HEK293 (cell line): ENCODE measurements at regions not wholly inside any gene's neighbourhood (a gene's known extent, or its start where the extent isn't known, plus 50 kb on each side); places are given as distances from the start of the nearest gene placed in this dataset.
A peak's percentile ranks its signal among the peaks of the same experiment; 100 is the strongest.

Experiments used
- CTCF ChIA-PET: fragments of 350-600 bp; formaldehyde crosslinking; extraction: SDS; loops from one replicate; lab custom pipeline; 2021; ENCODE audit warnings: antibody characterized with exemption; lab: Yijun Ruan, JAX
- POLR2A ChIA-PET: fragments of 300-600 bp; formaldehyde crosslinking; extraction: SDS; loops from one replicate; lab custom pipeline; 2020; ENCODE audit warnings: antibody characterized with exemption, inconsistent platforms; lab: Yijun Ruan, JAX
- H3K27ac ChIP-seq: fragments of 200-500 bp; sonication (Bioruptor generic); 2 replicates; pipeline ENCODE4 v1.5.1; 2014; ENCODE audit warnings: low read depth, low read length, control low read depth, inconsistent platforms; ENCODE audit errors: extremely low read depth
- H3K36me3 ChIP-seq, 2 experiments: fragments of 200-500 bp in 1 of 2; sonication (Bioruptor generic) in 1 of 2; 1 replicate in 1 of 2; 2 replicates in 1 of 2; pipeline ENCODE4 v1.5.1; 2014 to 2017; ENCODE audit warnings: inconsistent platforms in 2 of 2, low read length in 2 of 2; ENCODE audit not compliant: control insufficient read depth in 2 of 2, insufficient read depth in 1 of 2
- H3K4me1 ChIP-seq: fragments of 200-500 bp; sonication (Bioruptor generic); 2 replicates; pipeline ENCODE4 v1.5.1; 2014; ENCODE audit warnings: mild to moderate bottlenecking, low read length, inconsistent platforms; ENCODE audit not compliant: control insufficient read depth, insufficient read depth
- H3K4me3 ChIP-seq: 2 replicates; pipeline ENCODE4 v1.5.1; 2011; ENCODE audit warnings: low read depth, mild to moderate bottlenecking, control low read depth, low read length, moderate library complexity
- H3K9me3 ChIP-seq: fragments of 200-500 bp; sonication (Bioruptor generic); 2 replicates; pipeline ENCODE4 v1.5.1; 2014; ENCODE audit warnings: low read depth, low read length, inconsistent platforms; ENCODE audit not compliant: control insufficient read depth, insufficient read depth
- EGR2 ChIP-seq: fragments of 450-650 bp; formaldehyde crosslinking; IDR thresholded peaks from 2 replicates; pipeline ENCODE4 v1.5.1; 2016; ENCODE audit warnings: low read depth, missing biosample characterization, missing genetic modification characterization
- FEZF1 ChIP-seq: fragments of 450-650 bp; formaldehyde crosslinking; IDR thresholded peaks from 2 replicates; pipeline ENCODE4 v1.5.1; 2016; ENCODE audit warnings: missing biosample characterization, missing genetic modification characterization
- KLF16 ChIP-seq: fragments of 450-650 bp; formaldehyde crosslinking; IDR thresholded peaks from 2 replicates; pipeline ENCODE4 v1.5.1; 2017; ENCODE audit warnings: missing biosample characterization, missing genetic modification characterization
- SCRT2 ChIP-seq: fragments of 450-650 bp; formaldehyde crosslinking; IDR thresholded peaks from 2 replicates; pipeline ENCODE4 v1.5.1; 2016; ENCODE audit warnings: missing biosample characterization, missing genetic modification characterization
- SP3 ChIP-seq: fragments of 450-650 bp; formaldehyde crosslinking; IDR thresholded peaks from 2 replicates; pipeline ENCODE4 v1.5.1; 2016; ENCODE audit warnings: missing biosample characterization, missing genetic modification characterization
- SP7 ChIP-seq: fragments of 450-650 bp; formaldehyde crosslinking; IDR thresholded peaks from 2 replicates; pipeline ENCODE4 v1.5.1; 2016; ENCODE audit warnings: missing biosample characterization, missing genetic modification characterization
- ZBTB17 ChIP-seq: fragments of 450-650 bp; formaldehyde crosslinking; IDR thresholded peaks from 2 replicates; pipeline ENCODE4 v1.5.1; 2016; ENCODE audit warnings: missing biosample characterization, missing genetic modification characterization
- ZBTB8A ChIP-seq: fragments of 450-650 bp; formaldehyde crosslinking; IDR thresholded peaks from 2 replicates; pipeline ENCODE4 v1.5.1; 2016; ENCODE audit warnings: missing biosample characterization, missing genetic modification characterization
- ZFHX2 ChIP-seq: fragments of 450-650 bp; formaldehyde crosslinking; conservative IDR thresholded peaks from 2 replicates; pipeline ENCODE4 v1.5.1; 2016; ENCODE audit warnings: missing biosample characterization, missing genetic modification characterization
- ZFP37 ChIP-seq: fragments of 450-650 bp; formaldehyde crosslinking; IDR thresholded peaks from 2 replicates; pipeline ENCODE4 v1.5.1; 2016; ENCODE audit warnings: missing biosample characterization, missing genetic modification characterization
- ZIC2 ChIP-seq: fragments of 450-650 bp; formaldehyde crosslinking; IDR thresholded peaks from 2 replicates; pipeline ENCODE4 v1.5.1; 2016; ENCODE audit warnings: missing biosample characterization, missing genetic modification characterization
- ZNF121 ChIP-seq: fragments of 450-650 bp; formaldehyde crosslinking; IDR thresholded peaks from 2 replicates; pipeline ENCODE4 v1.5.1; 2016; ENCODE audit warnings: missing biosample characterization, missing genetic modification characterization
- ZNF19 ChIP-seq: fragments of 450-650 bp; formaldehyde crosslinking; IDR thresholded peaks from 2 replicates; pipeline ENCODE4; 2016; ENCODE audit warnings: missing biosample characterization, missing genetic modification characterization, low read depth
- ZNF311 ChIP-seq: fragments of 450-650 bp; formaldehyde crosslinking; IDR thresholded peaks from 2 replicates; pipeline ENCODE4 v1.5.1; 2017; ENCODE audit warnings: missing biosample characterization, missing genetic modification characterization, borderline replicate concordance
- ZNF394 ChIP-seq: fragments of 450-650 bp; formaldehyde crosslinking; IDR thresholded peaks from 2 replicates; pipeline ENCODE4 v1.5.1; 2016; ENCODE audit warnings: missing biosample characterization, missing genetic modification characterization, mild to moderate bottlenecking, moderate library complexity, borderline replicate concordance
- ZNF473 ChIP-seq: fragments of 450-650 bp; formaldehyde crosslinking; IDR thresholded peaks from 2 replicates; pipeline ENCODE4 v1.5.1; 2017; ENCODE audit warnings: missing biosample characterization, missing genetic modification characterization
- ZNF544 ChIP-seq: fragments of 450-650 bp; formaldehyde crosslinking; IDR thresholded peaks from 2 replicates; pipeline ENCODE4 v1.5.0; 2017; ENCODE audit warnings: missing biosample characterization, missing genetic modification characterization
- ZNF621 ChIP-seq: fragments of 450-650 bp; formaldehyde crosslinking; IDR thresholded peaks from 2 replicates; pipeline ENCODE4 v1.5.1; 2017; ENCODE audit warnings: missing biosample characterization, missing genetic modification characterization
- ZNF670 ChIP-seq: fragments of 450-650 bp; formaldehyde crosslinking; IDR thresholded peaks from 2 replicates; pipeline ENCODE4 v1.5.1; 2016; ENCODE audit warnings: missing biosample characterization, missing genetic modification characterization, low read depth
- ZNF701 ChIP-seq: fragments of 450-650 bp; formaldehyde crosslinking; IDR thresholded peaks from 2 replicates; pipeline ENCODE4 v1.5.1; 2016; ENCODE audit warnings: missing biosample characterization, missing genetic modification characterization
- ZNF768 ChIP-seq: fragments of 450-650 bp; formaldehyde crosslinking; IDR thresholded peaks from 2 replicates; pipeline ENCODE4 v1.5.1; 2018; ENCODE audit warnings: missing biosample characterization, mild to moderate bottlenecking, missing genetic modification characterization
- ZXDB ChIP-seq: fragments of 450-650 bp; formaldehyde crosslinking; IDR thresholded peaks from 2 replicates; pipeline ENCODE4 v1.5.1; 2016; ENCODE audit warnings: missing biosample characterization, missing genetic modification characterization
- TF ChIP-seq, protein P1 (sequence below): fragments of 450-650 bp; formaldehyde crosslinking; IDR thresholded peaks from 2 replicates; pipeline ENCODE4 v1.5.1; 2016; ENCODE audit warnings: missing biosample characterization, missing genetic modification characterization, borderline replicate concordance
- TF ChIP-seq, protein P2 (sequence below): fragments of 450-650 bp; IDR thresholded peaks from 2 replicates; pipeline ENCODE4 v1.5.1; 2018; ENCODE audit warnings: missing biosample characterization, missing genetic modification characterization
- TF ChIP-seq, protein P3 (sequence below): fragments of 450-650 bp; formaldehyde crosslinking; IDR thresholded peaks from 2 replicates; pipeline ENCODE4 v1.5.1; 2016; ENCODE audit warnings: missing biosample characterization, missing genetic modification characterization
- TF ChIP-seq, protein P4 (sequence below): fragments of 450-650 bp; formaldehyde crosslinking; IDR thresholded peaks from 2 replicates; pipeline ENCODE4 v1.5.1; 2017; ENCODE audit warnings: missing biosample characterization, missing genetic modification characterization
- TF ChIP-seq, protein P5 (sequence below): fragments of 450-650 bp; formaldehyde crosslinking; IDR thresholded peaks from 2 replicates; pipeline ENCODE4 v1.5.1; 2016; ENCODE audit warnings: missing biosample characterization, missing genetic modification characterization
- TF ChIP-seq, protein P6 (sequence below): fragments of 450-650 bp; formaldehyde crosslinking; IDR thresholded peaks from 2 replicates; pipeline ENCODE4 v1.5.1; 2016; ENCODE audit warnings: missing biosample characterization, missing genetic modification characterization

DNA sequence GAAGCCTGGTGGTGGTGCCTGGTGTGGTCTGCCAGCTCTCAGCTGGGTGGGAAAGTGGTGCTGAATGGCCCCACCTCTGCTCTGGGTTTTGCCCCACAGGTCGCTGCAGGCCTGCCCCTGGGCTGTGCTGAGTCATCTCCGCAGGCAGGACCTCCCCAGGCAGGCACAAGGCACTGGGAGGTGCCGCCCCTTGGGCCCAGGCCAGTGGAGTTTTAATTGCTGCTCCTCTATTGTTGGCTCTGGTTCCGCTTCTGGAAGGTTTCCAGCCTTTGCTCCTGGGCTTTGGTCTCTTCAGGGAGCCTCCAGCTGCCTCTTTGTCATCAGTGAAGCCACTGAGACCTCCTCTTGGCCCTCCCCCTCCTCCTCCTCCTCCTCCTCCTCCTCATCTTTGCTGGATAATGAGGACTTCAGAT lies 180.3 kb upstream of the GRB10 start:
- ChIA-PET CTCF (interaction anchor here (0.6 to 0.9 kb wide), 2 partner anchors 267 to 404 kb away, joined by 3 to 4 read pairs; no protein-coding TSS in a partner anchor), POLR2A (no interaction called here)
- Histone ChIP-seq H3K36me3 (no peaks in the 10 kb centered on the region), H3K4me1 (peaks cover 5% of the 10 kb centered on the region; the same call in 1 of the 2 replicates), H3K27ac (no peak overlapping the region; the same call in 1 of the 2 replicates), H3K4me3 (no peak overlapping the region), H3K9me3 (no peaks in the 10 kb centered on the region)
- no peak for TF ChIP-seq ZNF544
- peak; percentile 75; the same call in 1 of the 2 replicates for TF ChIP-seq EGR2 (tag by site-specific recombination)
- TF ChIP-seq, protein P1, sequence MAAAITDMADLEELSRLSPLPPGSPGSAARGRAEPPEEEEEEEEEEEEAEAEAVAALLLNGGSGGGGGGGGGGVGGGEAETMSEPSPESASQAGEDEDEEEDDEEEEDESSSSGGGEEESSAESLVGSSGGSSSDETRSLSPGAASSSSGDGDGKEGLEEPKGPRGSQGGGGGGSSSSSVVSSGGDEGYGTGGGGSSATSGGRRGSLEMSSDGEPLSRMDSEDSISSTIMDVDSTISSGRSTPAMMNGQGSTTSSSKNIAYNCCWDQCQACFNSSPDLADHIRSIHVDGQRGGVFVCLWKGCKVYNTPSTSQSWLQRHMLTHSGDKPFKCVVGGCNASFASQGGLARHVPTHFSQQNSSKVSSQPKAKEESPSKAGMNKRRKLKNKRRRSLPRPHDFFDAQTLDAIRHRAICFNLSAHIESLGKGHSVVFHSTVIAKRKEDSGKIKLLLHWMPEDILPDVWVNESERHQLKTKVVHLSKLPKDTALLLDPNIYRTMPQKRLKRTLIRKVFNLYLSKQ (tag by site-specific recombination): no peak
- peak; percentile 87 for TF ChIP-seq SP7 (tag by site-specific recombination)
- TF ChIP-seq ZFHX2: peak; percentile 59
- TF ChIP-seq, protein P2, sequence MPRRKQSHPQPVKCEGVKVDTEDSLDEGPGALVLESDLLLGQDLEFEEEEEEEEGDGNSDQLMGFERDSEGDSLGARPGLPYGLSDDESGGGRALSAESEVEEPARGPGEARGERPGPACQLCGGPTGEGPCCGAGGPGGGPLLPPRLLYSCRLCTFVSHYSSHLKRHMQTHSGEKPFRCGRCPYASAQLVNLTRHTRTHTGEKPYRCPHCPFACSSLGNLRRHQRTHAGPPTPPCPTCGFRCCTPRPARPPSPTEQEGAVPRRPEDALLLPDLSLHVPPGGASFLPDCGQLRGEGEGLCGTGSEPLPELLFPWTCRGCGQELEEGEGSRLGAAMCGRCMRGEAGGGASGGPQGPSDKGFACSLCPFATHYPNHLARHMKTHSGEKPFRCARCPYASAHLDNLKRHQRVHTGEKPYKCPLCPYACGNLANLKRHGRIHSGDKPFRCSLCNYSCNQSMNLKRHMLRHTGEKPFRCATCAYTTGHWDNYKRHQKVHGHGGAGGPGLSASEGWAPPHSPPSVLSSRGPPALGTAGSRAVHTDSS (tag by site-specific recombination): peak; percentile 46; the same call in 1 of the 2 replicates
- TF ChIP-seq ZNF701 (tag by site-specific recombination): no peak
- no peak for TF ChIP-seq ZNF670
- no peak for TF ChIP-seq ZNF121 (tag by site-specific recombination)
- TF ChIP-seq, protein P3, sequence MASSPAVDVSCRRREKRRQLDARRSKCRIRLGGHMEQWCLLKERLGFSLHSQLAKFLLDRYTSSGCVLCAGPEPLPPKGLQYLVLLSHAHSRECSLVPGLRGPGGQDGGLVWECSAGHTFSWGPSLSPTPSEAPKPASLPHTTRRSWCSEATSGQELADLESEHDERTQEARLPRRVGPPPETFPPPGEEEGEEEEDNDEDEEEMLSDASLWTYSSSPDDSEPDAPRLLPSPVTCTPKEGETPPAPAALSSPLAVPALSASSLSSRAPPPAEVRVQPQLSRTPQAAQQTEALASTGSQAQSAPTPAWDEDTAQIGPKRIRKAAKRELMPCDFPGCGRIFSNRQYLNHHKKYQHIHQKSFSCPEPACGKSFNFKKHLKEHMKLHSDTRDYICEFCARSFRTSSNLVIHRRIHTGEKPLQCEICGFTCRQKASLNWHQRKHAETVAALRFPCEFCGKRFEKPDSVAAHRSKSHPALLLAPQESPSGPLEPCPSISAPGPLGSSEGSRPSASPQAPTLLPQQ (tag by site-specific recombination): peak; percentile 81
- TF ChIP-seq FEZF1 (tag by site-specific recombination): peak; percentile 81
- peak; percentile 42; the same call in 1 of the 2 replicates for TF ChIP-seq ZNF394
- no peak for TF ChIP-seq ZNF311
- no peak for TF ChIP-seq ZNF768 (tag by site-specific recombination)
- TF ChIP-seq ZBTB8A (tag by site-specific recombination): peak; percentile 90
- TF ChIP-seq, protein P4, sequence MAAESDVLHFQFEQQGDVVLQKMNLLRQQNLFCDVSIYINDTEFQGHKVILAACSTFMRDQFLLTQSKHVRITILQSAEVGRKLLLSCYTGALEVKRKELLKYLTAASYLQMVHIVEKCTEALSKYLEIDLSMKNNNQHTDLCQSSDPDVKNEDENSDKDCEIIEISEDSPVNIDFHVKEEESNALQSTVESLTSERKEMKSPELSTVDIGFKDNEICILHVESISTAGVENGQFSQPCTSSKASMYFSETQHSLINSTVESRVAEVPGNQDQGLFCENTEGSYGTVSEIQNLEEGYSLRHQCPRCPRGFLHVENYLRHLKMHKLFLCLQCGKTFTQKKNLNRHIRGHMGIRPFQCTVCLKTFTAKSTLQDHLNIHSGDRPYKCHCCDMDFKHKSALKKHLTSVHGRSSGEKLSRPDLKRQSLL: peak; percentile 76; the same call in 1 of the 2 replicates
- peak; percentile 54 for TF ChIP-seq SCRT2
- TF ChIP-seq ZBTB17 (tag by site-specific recombination): peak; percentile 15; the same call in 1 of the 2 replicates
- no peak for TF ChIP-seq ZNF473 (tag by site-specific recombination)
- TF ChIP-seq ZNF19 (tag by site-specific recombination): no peak
- no peak for TF ChIP-seq ZFP37 (tag by site-specific recombination)
- TF ChIP-seq KLF16 (tag by site-specific recombination): 0 out of 2 replicates have a peak, but pooled peaks have one; percentile 48
- TF ChIP-seq, protein P5, sequence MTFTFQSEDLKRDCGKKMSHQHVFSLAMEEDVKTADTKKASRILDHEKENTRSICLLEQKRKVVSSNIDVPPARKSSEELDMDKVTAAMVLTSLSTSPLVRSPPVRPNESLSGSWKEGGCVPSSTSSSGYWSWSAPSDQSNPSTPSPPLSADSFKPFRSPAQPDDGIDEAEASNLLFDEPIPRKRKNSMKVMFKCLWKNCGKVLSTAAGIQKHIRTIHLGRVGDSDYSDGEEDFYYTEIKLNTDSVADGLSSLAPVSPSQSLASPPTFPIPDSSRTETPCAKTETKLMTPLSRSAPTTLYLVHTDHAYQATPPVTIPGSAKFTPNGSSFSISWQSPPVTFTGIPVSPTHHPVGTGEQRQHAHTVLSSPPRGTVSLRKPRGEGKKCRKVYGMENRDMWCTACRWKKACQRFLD (tag by site-specific recombination): no peak
- TF ChIP-seq ZIC2 (tag by site-specific recombination): peak; percentile 99
- TF ChIP-seq ZNF621 (tag by site-specific recombination): no peak
- 0 out of 2 replicates have a peak, but pooled peaks have one; percentile 41 for TF ChIP-seq SP3 (tag by site-specific recombination)
- TF ChIP-seq, protein P6, sequence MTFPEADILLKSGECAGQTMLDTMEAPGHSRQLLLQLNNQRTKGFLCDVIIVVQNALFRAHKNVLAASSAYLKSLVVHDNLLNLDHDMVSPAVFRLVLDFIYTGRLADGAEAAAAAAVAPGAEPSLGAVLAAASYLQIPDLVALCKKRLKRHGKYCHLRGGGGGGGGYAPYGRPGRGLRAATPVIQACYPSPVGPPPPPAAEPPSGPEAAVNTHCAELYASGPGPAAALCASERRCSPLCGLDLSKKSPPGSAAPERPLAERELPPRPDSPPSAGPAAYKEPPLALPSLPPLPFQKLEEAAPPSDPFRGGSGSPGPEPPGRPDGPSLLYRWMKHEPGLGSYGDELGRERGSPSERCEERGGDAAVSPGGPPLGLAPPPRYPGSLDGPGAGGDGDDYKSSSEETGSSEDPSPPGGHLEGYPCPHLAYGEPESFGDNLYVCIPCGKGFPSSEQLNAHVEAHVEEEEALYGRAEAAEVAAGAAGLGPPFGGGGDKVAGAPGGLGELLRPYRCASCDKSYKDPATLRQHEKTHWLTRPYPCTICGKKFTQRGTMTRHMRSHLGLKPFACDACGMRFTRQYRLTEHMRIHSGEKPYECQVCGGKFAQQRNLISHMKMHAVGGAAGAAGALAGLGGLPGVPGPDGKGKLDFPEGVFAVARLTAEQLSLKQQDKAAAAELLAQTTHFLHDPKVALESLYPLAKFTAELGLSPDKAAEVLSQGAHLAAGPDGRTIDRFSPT (tag by site-specific recombination): peak; percentile 50; the same call in 1 of the 2 replicates
- 0 out of 2 replicates have a peak, but pooled peaks have one; percentile 27 for TF ChIP-seq ZXDB
